ENCODE measurements at regions not wholly inside any gene's neighbourhood (a gene's known extent, or its start where the extent isn't known, plus 50 kb on each side); places are given as distances from the start of the nearest gene placed in this dataset.

GRCh38 chr2:129752686-129753085, 226.8 kb upstream of the RAB6C start:
- TF ChIP-seq CTCF (IDR thresholded peaks at IDR 0.05) (no peak), POLR2A (IDR thresholded peaks at IDR 0.05) (no peak)

Data from right lobe of liver (tissue), 4 donors.